IMR-90 (cell line): ENCODE measurements at regions not wholly inside any gene's neighbourhood (a gene's known extent, or its start where the extent isn't known, plus 50 kb on each side); places are given as distances from the start of the nearest gene placed in this dataset.

Source experiments
- ATAC-seq: fragments of 200-7000 bp; cut with Tn5 transposase; 2 replicates; pipeline ENCODE4 v1.9.1; 2020; ENCODE audit warnings: low read depth, mild to moderate bottlenecking, moderate library complexity
- BruUV-seq: library from RNA; stranded (reverse); fragments of 400-500 nt; replicated peaks from 2 replicates; lab custom pipeline; 2021; lab: Mats Ljungman, UMichigan
- CTCF ChIA-PET: fragments of 300-600 bp; formaldehyde crosslinking; extraction: SDS; loops from one replicate; lab custom pipeline; 2021; ENCODE audit warnings: antibody characterized with exemption; lab: Yijun Ruan, JAX
- POLR2A ChIA-PET: fragments of 300-600 bp; sonication (Branson Sonifier 250); formaldehyde crosslinking; loops from one replicate; lab custom pipeline; 2022; ENCODE audit warnings: antibody characterized with exemption; ENCODE audit not compliant: unreplicated experiment; lab: Charles Lee
- DNase-seq: peaks from one replicate; pipeline ENCODE4 v3.0.0; 2013
- H2AFZ ChIP-seq: replicated peaks from 2 replicates; pipeline ENCODE3; 2013; ENCODE audit warnings: low read length, mild to moderate bottlenecking; ENCODE audit not compliant: poor library complexity
- H2AK5ac ChIP-seq: 2 replicates; pipeline ENCODE4 v1.6.1; 2013; ENCODE audit warnings: low read depth, low read length, inconsistent platforms
- H2AK9ac ChIP-seq: replicated peaks from 2 replicates; pipeline ENCODE3; 2013; ENCODE audit warnings: mild to moderate bottlenecking, low read depth, low read length, moderate library complexity; ENCODE audit not compliant: poor library complexity
- H2BK120ac ChIP-seq: 2 replicates; pipeline ENCODE4 v1.6.1; 2013; ENCODE audit warnings: low read depth, low read length, inconsistent platforms
- H2BK15ac ChIP-seq: 3 replicates; pipeline ENCODE4 v1.6.1; 2013; ENCODE audit warnings: low read depth, low read length, inconsistent platforms
- H2BK20ac ChIP-seq: 2 replicates; pipeline ENCODE4 v1.6.1; 2013; ENCODE audit warnings: low read depth, mild to moderate bottlenecking, inconsistent platforms, low read length, moderate library complexity
- H2BK5ac ChIP-seq: 2 replicates; pipeline ENCODE4 v1.6.1; 2013; ENCODE audit warnings: mild to moderate bottlenecking, low read depth, low read length, inconsistent platforms; ENCODE audit not compliant: poor library complexity, severe bottlenecking
- H3K14ac ChIP-seq: replicated peaks from 2 replicates; pipeline ENCODE4 v1.6.1; 2013; ENCODE audit warnings: low read depth, low read length, inconsistent platforms
- H3K18ac ChIP-seq: 2 replicates; pipeline ENCODE4 v1.6.1; 2013; ENCODE audit warnings: low read depth, low read length, control low read depth
- H3K23ac ChIP-seq: 2 replicates; pipeline ENCODE4 v1.6.1; 2013; ENCODE audit warnings: low read depth, low read length, inconsistent platforms
- H3K27ac ChIP-seq: 2 replicates; pipeline ENCODE4 v1.5.1; 2013; ENCODE audit warnings: mild to moderate bottlenecking, control low read depth, low read length; ENCODE audit not compliant: insufficient read depth
- H3K27me3 ChIP-seq: 2 replicates; pipeline ENCODE4 v1.6.1; 2013; ENCODE audit warnings: low read length; ENCODE audit not compliant: control insufficient read depth, insufficient read depth
- H3K36me3 ChIP-seq: 2 replicates; pipeline ENCODE4 v1.6.1; 2013; ENCODE audit warnings: low read length, mixed read lengths; ENCODE audit not compliant: control insufficient read depth, insufficient read depth
- H3K4ac ChIP-seq: 2 replicates; pipeline ENCODE4 v1.6.1; 2013; ENCODE audit warnings: low read depth, low read length, inconsistent platforms
- H3K4me1 ChIP-seq: 2 replicates; pipeline ENCODE4 v1.6.1; 2013; ENCODE audit warnings: low read length, mixed read lengths; ENCODE audit not compliant: control insufficient read depth, insufficient read depth
- H3K4me2 ChIP-seq: 2 replicates; pipeline ENCODE4 v1.6.1; 2013; ENCODE audit warnings: low read depth, mild to moderate bottlenecking, control low read depth, low read length, moderate library complexity
- H3K4me3 ChIP-seq: 2 replicates; pipeline ENCODE4 v1.5.1; 2013; ENCODE audit warnings: low read depth, mild to moderate bottlenecking, control low read depth, low read length, moderate library complexity; ENCODE audit not compliant: insufficient read depth
- H3K56ac ChIP-seq: 2 replicates; pipeline ENCODE4 v1.6.1; 2013; ENCODE audit warnings: low read length, inconsistent platforms; ENCODE audit not compliant: insufficient read depth; ENCODE audit errors: extremely low read depth
- H3K79me1 ChIP-seq, 2 experiments: 2 replicates each; pipeline ENCODE4 v1.6.1; 2013; ENCODE audit warnings: low read length in 2 of 2, inconsistent platforms in 1 of 2, low read depth in 1 of 2
- H3K9ac ChIP-seq: 2 replicates; pipeline ENCODE4 v1.6.1; 2013; ENCODE audit warnings: low read depth, low read length, control low read depth
- H3K9me1 ChIP-seq: 2 replicates; pipeline ENCODE4 v1.6.1; 2013; ENCODE audit warnings: low read length, inconsistent platforms; ENCODE audit not compliant: insufficient read depth
- H3K9me3 ChIP-seq: 2 replicates; pipeline ENCODE4 v1.6.1; 2013; ENCODE audit warnings: low read length; ENCODE audit not compliant: control insufficient read depth, insufficient read depth
- H4K20me1 ChIP-seq: 2 replicates; pipeline ENCODE4 v1.6.1; 2013; ENCODE audit warnings: low read length, inconsistent platforms; ENCODE audit not compliant: insufficient read depth
- H4K5ac ChIP-seq: 2 replicates; pipeline ENCODE4 v1.6.1; 2013; ENCODE audit warnings: mild to moderate bottlenecking, low read depth, low read length, control low read depth
- H4K8ac ChIP-seq, 2 experiments: 2 replicates each; pipeline ENCODE4 v1.6.1; 2013; ENCODE audit warnings: low read depth in 2 of 2, low read length in 2 of 2, control low read depth in 1 of 2, inconsistent platforms in 1 of 2
- H4K91ac ChIP-seq: 2 replicates; pipeline ENCODE4 v1.6.1; 2013; ENCODE audit warnings: low read depth, low read length, inconsistent platforms; ENCODE audit not compliant: insufficient read depth
- BHLHE40 ChIP-seq: fragments of 150-350 bp; IDR thresholded peaks from 2 replicates; pipeline ENCODE4 v1.6.1; 2016; ENCODE audit warnings: mild to moderate bottlenecking, low read depth, low read length
- CHD1 ChIP-seq: IDR thresholded peaks from 2 replicates; pipeline ENCODE4 v1.6.1; 2012; ENCODE audit warnings: low read depth, low read length, improper control_type of control experiment
- CTCF ChIP-seq: conservative IDR thresholded peaks from 2 replicates; pipeline ENCODE4 v1.5.1; 2012; ENCODE audit warnings: mild to moderate bottlenecking, low read depth, low read length, improper control_type of control experiment
- ELK1 ChIP-seq: fragments of 150-350 bp; IDR thresholded peaks from 2 replicates; pipeline ENCODE4 v1.6.1; 2016; ENCODE audit warnings: low read depth, mild to moderate bottlenecking, low read length, moderate library complexity, borderline replicate concordance
- MAZ ChIP-seq: IDR thresholded peaks from 2 replicates; pipeline ENCODE4 v1.6.1; 2012; ENCODE audit warnings: low read depth, mild to moderate bottlenecking, low read length, improper control_type of control experiment, moderate library complexity, borderline replicate concordance
- MXI1 ChIP-seq: IDR thresholded peaks from 2 replicates; pipeline ENCODE4 v1.6.1; 2012; ENCODE audit warnings: low read depth, mild to moderate bottlenecking, low read length, moderate library complexity, borderline replicate concordance
- NFE2L2 ChIP-seq: fragments of 150-350 bp; IDR thresholded peaks from 2 replicates; pipeline ENCODE4 v1.6.1; 2016; ENCODE audit warnings: low read depth, mild to moderate bottlenecking, low read length
- POLR2A ChIP-seq: IDR thresholded peaks from 2 replicates; pipeline ENCODE4 v1.6.1; 2012; ENCODE audit warnings: mild to moderate bottlenecking, low read depth, low read length
- RAD21 ChIP-seq: IDR thresholded peaks from 2 replicates; pipeline ENCODE4 v1.6.1; 2012; ENCODE audit warnings: low read length, improper control_type of control experiment
- RCOR1 ChIP-seq: IDR thresholded peaks from 2 replicates; pipeline ENCODE4 v1.6.1; 2012; ENCODE audit warnings: mild to moderate bottlenecking, low read length, improper control_type of control experiment; ENCODE audit not compliant: insufficient replicate concordance
- RFX5 ChIP-seq: IDR thresholded peaks from 2 replicates; pipeline ENCODE4 v1.8.0; 2012; ENCODE audit warnings: low read depth, mild to moderate bottlenecking, low read length, moderate library complexity
- SMC3 ChIP-seq: fragments of 150-350 bp; IDR thresholded peaks from 2 replicates; pipeline ENCODE4 v1.6.1; 2016; ENCODE audit warnings: low read depth, mild to moderate bottlenecking, antibody characterized with exemption, low read length, moderate library complexity
- USF2 ChIP-seq: fragments of 150-350 bp; IDR thresholded peaks from 2 replicates; pipeline ENCODE4 v1.6.1; 2017; ENCODE audit warnings: mild to moderate bottlenecking, antibody characterized with exemption, low read length, low read depth
- WGBS, 2 experiments: methylation state at CpG; one replicate each; pipeline versions ENCODE4 v1.1.5 to v1.1.7; 2013; ENCODE audit warnings: missing lambda C conversion rate in 2 of 2; ENCODE audit not compliant: insufficient read length in 1 of 2; ENCODE audit errors: extremely low coverage in 2 of 2; 5-methylcytosine and 5-hydroxymethylcytosine counted together
- dilution Hi-C: fragments of 300-500 bp; cut with HindIII; formaldehyde crosslinking; loops from one replicate; pipeline ENCODE4 v1.14.3; 2018; ENCODE audit warnings: low sequenced_read_pairs; ENCODE audit not compliant: unreplicated experiment
- in situ Hi-C: fragments of 300-500 bp; cut with MboI; formaldehyde crosslinking; loops from 3 replicates; pipeline ENCODE4 v1.14.3; 2019; ENCODE audit warnings: low sequenced_read_pairs, inconsistent platforms, mixed read lengths
- intact Hi-C: fragments of 100-400 bp; cut with micrococcal nuclease; formaldehyde crosslinking; loops from 2 replicates; pipeline ENCODE4 v1.10.0; 2022

GRCh38 chr15:89410039-89410435 lies 75.4 kb upstream of the POLG start:
- Histone ChIP-seq H2BK20ac (no peak overlapping the region), H3K4me1 (peaks cover 1% of the 10 kb centered on the region; the same call in 1 of the 2 replicates), H2BK15ac (no peak overlapping the region), H2AK5ac (no peak overlapping the region), H3K56ac (no peak overlapping the region), H2BK5ac (no peak overlapping the region), H3K27me3 (peaks cover 97% of the 10 kb centered on the region), H3K9me3 (peaks cover 8% of the 10 kb centered on the region; the same call in 1 of the 2 replicates), H3K36me3 (no peaks in the 10 kb centered on the region), H3K4me2 (no peak overlapping the region), H3K18ac (no peak overlapping the region), H3K9me1 (no peaks in the 10 kb centered on the region), H4K5ac (no peak overlapping the region), H4K20me1 (no peaks in the 10 kb centered on the region; the same call in 1 of the 2 replicates), H2AFZ (no peak overlapping the region), H3K9ac (no peak overlapping the region), H3K4ac (no peak overlapping the region), H3K23ac (no peak overlapping the region), H4K8ac (no peak overlapping the region), H2BK120ac (no peak overlapping the region), H2AK9ac (no peak overlapping the region), H3K14ac (no peak overlapping the region), H4K91ac (no peak overlapping the region), H3K79me1 (no peaks in the 10 kb centered on the region), H3K27ac (no peak overlapping the region), H3K4me3 (no peak overlapping the region)
- ChIA-PET POLR2A (no interaction called here), CTCF (no interaction called here)
- dilution Hi-C loops (no loop called here), intact Hi-C loops (no loop called here), in situ Hi-C loops (no loop called here)
- 46% methylated on average over 3 of the region's 19 CpGs; no CpG with 5 or more reads in 1 of the 2 experiments for WGBS, 2 experiments
- no TSS peak for BruUV-seq
- TF ChIP-seq RAD21 (no peak), RFX5 (no peak), CHD1 (no peak), CTCF (no peak), POLR2A (no peak), MXI1 (no peak), NFE2L2 (no peak), RCOR1 (no peak), ELK1 (no peak), USF2 (no peak), SMC3 (no peak), MAZ (no peak), BHLHE40 (no peak)
- ATAC-seq (no peak), DNase-seq (no peak)
